GM18502 (cell line): ENCODE measurements at regions not wholly inside any gene's neighbourhood (a gene's known extent, or its start where the extent isn't known, plus 50 kb on each side); places are given as distances from the start of the nearest gene placed in this dataset.

Experiments used
- ATAC-seq: cut with Tn5 transposase; IDR thresholded peaks from one replicate; pipeline ENCODE4 v1.9.1; 2021; ENCODE audit warnings: mild to moderate bottlenecking; ENCODE audit not compliant: unreplicated experiment, poor library complexity

DNA sequence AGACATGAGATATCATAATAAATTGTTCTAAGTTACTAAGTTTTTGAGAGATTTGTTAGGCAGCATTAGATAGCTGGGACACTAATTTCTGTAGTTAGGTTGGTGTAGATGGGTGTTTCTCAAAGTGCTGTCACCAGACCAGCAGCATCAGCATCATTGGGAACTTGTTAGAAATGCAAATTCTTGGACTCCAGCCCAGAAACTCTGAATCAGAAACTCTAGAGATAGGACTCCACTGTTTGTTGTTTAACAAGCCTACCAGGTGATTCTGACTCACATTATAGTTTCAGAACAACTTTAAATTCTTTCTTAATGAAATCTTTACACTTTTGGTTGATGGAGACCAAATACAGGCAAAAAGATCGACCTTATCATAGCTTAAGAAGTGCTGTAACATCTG lies 173.7 kb downstream of the PABPC4L start:
- no peak for ATAC-seq

DNA sequence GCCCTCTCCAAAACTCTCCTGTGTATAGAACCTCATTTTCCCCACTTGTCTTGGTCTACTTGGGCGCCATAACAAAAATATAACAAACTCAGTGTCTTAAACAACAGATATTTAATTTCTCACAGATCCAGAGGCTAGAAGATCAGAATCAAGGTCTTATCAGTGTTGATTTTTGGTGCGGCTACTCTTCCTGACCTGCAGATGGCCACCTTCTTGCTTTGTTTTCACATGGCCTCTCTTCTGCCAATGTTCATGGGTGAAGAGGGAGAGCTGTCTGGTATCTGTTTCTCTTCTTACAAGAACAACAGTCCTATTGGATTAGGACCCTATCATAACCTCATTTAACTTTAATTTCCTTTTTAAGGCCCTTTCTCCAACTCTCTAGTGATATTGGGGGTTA lies 177.3 kb downstream of the PABPC4L start:
- ATAC-seq, result no peak

DNA sequence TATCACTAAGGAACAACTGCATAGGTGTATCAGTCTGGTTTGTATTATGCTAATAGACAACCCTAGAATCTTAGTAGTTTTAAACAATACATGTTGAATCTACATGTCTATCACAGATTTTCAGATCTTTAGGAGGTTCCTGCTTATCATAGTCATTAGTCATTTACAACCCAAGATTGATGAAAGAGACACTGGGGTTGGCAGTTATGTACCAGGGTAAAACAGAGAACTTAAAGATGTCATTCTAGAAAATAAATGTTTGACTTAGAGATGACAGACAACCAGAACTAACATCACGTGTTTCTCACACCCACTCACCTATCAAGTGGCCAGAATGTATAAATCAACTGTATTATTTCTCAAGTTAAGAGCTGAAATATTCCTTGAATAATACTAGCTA lies 181.9 kb downstream of the PABPC4L start:
- ATAC-seq, result no peak

DNA sequence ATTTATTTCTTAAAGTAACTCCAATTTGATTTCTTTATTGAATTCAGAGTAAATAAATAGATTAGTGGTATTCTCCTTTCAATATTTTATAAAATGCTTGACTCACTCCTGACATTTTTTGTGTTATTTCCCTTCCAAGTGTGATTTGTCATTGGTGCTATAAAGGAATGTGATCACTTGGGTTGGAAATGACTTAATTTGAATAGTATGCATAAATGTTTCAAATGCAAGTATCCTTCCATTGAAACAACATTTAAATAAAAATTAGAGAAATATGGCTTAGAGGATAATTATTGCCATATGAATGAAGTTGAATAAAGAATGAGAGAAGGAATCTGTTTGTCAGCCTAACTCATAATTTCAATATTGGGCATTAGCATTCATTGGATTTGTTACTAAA lies 182.7 kb downstream of the PABPC4L start:
- ATAC-seq, result no peak

DNA sequence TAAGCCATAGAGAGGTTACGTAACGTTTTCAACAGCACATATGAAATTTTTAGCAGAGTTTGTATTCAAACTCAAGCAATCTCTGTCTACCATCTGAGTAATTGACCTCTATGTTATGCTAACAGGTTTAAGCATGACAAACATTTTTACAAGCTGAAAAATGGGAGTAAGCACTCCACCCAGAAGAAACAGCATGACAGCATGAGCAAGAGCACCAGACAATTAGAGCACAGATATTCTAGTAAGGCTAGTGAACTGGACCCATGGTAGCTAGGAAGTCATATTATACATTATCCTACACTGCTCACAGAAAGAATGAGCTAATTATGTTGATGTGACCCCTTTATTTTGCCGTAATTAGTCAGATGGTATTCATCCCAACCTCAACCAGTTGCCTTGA lies 200.5 kb downstream of the PABPC4L start:
- ATAC-seq, result no peak

DNA sequence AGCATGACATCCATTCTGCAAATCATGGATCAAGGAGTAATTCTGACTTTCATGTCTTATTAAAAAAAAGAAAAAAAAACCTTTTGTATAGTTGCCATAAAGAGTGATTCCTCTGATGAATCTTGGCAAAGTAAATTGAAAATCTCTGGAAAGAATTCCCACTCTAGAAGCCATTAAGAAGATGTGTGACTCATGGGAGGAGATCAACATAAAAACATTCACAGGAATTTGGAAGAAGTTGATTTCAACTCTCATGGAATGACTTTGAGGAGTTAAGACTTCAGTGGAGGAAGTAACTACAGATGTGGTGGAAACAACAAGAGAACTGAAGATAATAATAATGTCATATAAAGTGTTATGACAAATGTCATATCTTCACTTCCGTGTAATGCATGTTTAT lies 204.2 kb downstream of the PABPC4L start:
- no peak for ATAC-seq

DNA sequence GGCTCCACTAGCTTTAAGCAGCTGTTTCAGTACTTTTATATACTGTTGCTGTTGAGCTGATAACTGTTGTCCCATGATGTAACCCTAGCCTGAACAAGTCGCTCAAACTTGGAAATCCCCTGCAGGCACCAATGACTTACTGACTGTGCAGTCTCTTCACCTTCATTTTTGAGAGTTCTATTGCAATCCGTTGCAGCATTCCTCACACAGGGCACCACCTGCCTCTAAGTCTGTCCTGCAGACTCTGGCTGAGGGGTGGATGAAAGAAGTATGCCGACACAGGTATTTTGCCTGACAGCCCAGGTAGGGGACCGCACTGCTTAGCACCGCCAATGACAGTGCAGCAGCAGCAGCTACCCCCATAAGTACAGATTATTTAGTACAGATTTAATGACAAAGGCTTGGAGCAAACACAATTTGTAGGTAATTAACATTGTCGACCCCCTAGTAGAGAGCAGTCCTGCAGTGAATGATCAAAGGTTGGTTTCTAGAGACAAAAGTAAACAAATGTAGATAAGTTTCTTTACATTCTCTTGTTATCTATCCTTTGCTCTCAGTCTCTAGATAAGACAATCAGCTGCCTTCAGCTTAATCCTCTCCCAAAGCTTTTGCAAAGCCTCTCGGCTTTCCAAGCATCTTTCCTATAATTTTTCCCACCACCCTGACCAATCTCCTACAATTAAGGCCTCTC lies 205.0 kb downstream of the PABPC4L start:
- no peak for ATAC-seq

DNA sequence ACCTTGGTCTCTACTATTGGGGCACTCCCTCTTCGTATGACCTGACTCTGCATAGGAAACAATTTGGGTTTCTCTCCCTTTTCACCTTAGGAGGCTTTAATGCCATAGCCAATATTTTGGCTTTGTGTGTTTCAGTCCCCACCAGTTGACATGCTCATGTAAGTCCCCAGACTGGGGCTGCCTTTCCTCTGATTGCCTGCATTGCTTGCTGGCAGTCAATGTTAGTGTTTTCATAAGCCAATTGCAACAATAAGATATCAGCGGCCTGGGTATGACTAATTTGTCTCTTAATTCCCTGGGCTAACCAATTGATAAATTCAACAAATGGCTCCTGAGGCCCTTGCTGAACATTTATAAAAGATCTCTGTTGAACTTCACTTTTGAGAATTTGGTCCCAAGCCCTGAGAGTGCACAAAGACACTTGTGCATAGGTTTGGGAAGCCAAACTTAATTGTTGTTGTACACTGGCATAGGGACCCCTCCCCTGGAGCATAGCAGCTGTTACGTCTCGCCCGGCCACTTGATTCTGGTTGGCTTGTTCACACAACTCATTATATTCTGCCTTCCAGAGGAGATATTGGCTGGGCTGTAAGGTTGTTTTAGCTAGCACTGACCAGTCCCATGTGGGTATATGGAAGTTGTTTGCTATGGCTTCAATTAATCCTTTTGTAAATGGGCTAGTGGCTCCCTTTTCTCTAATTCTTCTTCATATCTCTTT lies 206.2 kb downstream of the PABPC4L start:
- no peak for ATAC-seq

DNA sequence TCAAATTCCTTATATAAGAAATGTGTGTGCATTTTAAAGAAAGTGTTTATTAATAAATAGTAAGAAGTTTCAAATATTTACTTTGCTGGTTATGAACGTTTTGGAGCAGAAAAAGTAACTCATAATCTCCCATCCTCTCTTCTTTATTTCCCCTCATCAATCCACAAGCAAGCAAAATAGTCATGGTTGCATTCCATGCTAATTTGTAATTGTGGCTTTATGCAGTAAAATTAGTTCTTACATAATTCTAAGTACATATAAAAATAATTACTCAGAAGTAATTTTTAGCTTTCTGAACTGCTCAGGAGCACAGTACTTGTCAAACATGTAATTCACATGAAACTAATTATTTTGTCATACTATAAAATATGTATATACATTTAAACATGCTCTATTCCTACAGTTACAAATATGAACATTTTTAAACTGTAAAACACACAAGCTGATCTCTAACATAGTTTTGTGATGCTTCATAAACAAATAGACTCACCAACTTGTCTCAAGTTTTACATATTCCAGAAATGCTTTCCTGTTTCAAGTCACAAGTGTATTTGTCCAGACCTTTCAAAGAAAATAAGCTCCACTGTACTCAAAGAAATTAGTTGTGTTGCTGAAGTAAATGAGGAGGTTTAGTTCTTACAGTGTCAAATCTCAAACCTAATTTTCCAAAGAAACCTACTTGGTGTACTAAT lies 218.9 kb downstream of the PABPC4L start:
- no peak for ATAC-seq

DNA sequence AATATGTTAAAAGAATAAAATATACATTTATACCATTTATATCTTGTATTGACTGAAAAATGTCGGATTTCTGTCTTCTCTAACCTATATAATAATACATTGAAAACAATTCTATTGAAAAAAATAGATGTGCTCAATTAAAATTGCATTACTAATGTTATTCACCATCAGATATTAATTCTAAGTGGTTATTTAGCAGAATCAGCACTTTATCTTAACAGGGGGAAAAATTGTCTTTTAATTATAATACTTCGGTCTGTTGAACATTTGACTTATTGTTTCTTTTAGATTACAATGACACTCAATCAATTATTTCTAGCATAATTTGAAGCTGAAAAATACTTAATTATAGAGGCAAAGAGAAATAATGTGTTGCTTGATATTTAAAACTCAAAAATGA lies 220.3 kb downstream of the PABPC4L start:
- no peak for ATAC-seq

DNA sequence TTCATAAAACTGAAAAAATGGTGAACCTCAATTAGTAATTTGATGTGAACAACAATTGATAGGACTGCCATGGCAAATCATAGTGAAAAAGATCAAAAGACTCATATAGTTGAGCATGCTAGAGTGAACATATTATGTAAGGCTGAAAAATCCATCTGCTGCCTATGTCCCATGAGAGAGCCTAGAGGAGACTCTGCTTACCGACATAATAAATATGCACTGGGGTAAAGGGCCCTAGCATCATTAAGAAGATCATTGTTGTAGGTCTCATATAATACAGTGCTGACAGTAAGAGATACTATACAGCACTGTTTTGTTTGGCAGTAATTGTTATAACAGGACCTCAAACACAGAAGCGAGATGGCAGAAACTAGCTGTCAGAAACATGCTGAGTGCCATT lies 229.0 kb downstream of the PABPC4L start:
- ATAC-seq, result no peak

DNA sequence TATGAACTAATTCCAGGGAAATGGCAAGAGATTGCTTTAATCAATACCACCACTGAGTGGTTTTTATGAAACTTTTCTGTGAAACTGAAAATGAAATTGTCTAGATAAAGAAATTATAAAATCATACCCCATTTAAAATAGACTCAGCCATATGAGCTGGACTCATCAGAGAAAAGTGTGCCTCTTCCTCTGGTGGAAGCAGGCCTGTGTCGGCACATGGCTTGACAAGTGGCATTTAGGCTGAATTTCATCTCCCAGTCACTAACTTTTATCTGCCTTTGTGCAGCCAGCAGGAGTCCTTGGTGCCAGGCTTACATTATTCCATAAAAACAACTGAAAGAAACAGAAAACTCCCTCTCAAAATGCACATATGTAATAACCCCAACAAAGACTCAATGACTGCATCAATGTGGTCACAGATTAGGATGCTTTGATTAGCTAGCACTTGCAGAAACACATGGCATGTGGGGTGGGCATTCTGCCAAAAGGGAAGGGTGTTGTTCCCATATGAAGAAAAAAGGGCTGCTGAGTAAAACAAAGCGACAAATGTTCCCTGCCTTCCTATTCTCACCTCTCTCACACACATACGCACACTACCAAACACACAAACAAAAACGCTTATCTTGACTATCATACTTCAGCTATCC lies 232.3 kb downstream of the PABPC4L start:
- ATAC-seq, result no peak

DNA sequence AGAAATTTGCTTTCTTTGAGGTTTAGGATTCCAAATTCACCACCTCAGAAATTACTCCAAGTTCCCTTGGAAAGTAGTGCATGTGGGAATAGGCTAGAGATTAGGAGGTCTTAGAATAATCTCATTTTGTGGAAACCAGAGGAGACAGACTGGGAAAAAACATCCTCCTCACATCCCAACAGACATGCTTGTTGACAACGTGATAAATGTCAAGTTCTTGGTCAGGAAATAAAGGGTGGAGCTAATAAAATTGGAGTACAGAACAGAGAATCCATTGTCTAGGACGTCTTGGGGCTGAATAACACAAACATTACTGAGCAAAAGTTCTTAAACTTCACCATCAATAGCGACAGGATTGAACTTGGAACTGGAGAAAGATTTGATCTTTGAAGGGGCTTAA lies 233.4 kb downstream of the PABPC4L start:
- ATAC-seq, result no peak

DNA sequence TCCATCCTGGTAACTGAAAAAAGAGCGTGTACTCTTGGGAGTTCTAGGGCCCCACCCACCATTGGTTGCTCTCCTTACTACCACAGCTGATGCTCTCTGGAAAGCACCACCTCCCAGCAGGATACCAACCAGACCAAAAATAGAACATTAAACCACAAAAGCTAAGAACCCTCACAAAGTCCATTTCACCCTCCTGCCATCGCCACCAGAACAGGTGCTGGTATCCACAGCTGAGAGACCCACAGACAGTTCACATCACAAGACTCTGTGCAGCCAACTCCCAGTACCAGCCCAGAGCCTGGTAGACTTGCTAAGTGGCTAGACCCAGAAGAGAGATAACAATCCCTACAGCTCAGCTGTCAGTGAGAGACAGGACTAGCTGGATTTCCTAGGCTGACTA lies 240.6 kb downstream of the PABPC4L start:
- no peak for ATAC-seq

DNA sequence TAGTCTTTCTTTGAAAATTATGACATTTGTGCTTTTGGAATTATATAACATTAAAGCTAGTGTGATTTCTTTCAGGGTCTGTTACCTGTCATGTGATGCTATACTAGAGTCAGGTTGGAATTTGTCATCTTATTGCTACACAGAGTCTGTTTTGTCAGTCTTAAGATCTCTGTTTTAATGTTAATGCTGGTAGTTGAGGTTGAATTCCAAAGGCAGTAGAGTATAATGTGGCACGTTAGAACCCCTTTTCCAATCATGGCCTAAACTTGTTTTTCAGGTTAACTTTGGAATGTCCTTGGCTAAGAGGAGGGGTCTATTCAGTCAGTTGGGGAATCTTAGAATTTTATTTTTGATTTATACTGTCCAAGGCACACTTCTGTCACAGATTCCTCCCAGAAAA lies 258.5 kb downstream of the PABPC4L start:
- ATAC-seq, result no peak

DNA sequence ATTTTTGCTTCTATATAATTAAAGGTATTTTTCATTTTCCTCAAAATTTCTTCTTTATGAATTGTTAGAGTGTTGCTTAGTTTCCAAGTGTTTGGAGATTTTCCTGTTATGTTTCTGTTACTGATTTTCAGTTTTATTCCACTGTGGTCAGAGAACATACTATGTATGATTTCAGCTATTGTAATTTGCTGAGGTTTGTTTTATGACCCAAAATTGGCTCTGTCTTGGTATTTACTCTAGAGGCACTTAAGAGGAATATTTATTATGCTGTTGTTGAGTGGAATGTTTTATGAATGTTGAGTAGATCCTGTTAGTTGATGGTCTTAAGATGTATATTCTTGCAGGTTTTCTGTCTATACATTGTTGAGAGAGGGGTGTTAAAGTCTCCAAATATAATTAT lies 263.5 kb downstream of the PABPC4L start:
- no peak for ATAC-seq

DNA sequence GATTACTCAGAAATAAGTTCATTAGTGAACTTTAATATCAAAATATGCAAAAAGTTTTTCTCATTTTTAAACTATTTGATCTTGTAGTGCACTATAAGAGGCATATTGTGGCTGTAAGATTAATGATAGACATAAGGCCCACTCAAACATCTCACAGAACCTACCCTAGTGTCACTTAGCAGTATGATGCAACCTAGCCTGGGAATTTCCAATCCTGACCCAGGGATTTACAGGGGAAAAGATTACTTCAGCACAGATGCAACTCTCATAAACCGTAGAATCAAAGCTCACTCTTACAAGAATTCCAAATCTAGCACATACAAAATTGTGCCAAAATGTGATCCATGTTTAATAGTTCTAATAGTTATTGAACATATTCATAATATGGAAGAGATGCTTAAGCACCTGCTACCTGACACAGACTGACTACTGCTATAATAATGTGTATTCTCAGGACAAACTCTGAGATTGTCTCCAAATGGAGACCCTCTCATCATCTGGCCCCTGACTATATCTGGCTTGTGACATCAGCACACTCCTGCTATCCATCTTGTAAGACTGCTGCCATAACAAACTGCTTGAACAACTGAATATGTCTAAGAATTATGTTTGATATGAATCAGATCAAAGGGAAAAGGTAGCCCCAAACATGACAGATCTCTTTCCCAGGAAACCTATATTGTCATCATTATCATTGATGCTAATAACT lies 271.9 kb downstream of the PABPC4L start:
- no peak for ATAC-seq

DNA sequence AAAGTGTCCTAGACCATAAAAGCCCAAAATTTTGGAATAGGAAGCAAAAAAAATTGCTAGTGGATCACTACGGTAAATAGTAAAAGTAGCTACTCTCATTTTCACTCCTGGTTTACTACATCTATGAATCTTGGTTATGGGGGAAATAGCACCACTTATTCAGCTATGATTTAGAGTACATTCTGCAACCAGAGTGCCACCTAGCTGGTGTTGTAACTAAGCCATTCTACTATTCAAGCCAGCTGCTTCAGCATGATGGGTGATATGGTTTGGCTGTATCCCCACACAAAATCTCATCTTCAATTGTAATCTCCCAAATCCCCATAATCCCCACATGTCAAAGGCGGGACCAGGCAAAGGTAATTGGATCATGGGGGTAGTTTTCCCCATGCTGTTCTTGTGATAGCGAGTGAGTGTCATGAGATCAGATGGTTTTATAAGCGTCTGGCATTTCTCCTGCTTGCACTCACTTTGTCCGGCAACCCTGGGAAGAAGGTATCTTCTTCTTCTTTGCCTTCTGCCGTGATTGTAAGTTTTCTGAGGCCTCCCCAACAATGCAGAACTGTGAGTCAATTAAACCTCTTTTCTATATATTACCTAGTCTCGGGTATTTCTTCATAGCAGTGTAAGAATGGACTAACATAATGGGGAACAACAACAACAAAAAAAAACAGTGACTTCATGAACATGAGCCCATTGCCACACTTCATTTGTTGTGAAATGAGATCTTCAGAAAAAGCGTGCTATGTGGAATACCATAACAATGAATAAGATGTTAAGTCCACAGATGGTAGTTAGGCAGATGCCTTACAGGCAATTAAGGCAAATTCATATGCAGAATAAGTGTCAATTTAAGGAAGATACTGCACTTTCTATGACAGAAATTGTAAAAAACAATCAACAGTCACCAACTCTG lies 280.1 kb downstream of the PABPC4L start:
- ATAC-seq, result no peak

DNA sequence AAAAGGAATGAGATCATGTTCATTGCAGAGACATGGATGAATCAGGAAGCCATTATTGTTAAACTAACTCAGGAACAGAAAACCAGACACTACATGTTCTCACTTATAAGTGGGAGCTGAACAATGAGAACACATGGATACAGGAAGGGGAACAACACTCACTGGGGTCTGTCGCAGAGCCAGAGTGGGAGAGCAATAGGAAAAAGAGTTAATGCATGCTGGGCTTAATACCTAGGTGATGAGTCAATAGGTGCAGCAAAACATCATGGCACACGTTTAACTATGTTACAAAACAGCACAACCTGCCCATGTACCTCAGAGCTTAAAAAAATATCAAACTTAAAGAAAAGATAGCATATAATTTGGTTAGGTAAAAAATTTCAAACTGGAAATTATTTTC lies 281.4 kb downstream of the PABPC4L start:
- ATAC-seq, result no peak

DNA sequence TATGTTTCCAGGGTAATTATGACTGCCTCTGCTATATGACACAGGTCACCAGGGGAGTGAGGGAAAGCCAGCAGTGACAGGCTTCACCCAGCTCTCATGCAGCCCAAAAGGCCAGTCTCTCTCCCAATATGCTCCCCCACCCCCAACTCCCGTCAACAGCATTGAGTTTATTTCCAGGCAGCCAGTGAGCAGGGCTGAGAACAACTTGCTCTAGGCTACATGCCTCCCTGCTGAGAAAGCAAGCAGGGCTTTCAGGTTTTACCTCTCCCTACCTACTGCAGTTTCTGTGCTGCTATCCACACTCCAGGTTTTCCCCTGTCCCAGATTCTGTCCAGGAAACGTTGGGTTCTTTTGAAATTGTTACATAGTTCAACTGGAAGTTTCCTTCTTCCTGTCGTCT lies 291.4 kb downstream of the PABPC4L start:
- no peak for ATAC-seq
